ENCODE measurements at regions not wholly inside any gene's neighbourhood (a gene's known extent, or its start where the extent isn't known, plus 50 kb on each side); places are given as distances from the start of the nearest gene placed in this dataset.
A peak's percentile ranks its signal among the peaks of the same experiment; 100 is the strongest.

DNA sequence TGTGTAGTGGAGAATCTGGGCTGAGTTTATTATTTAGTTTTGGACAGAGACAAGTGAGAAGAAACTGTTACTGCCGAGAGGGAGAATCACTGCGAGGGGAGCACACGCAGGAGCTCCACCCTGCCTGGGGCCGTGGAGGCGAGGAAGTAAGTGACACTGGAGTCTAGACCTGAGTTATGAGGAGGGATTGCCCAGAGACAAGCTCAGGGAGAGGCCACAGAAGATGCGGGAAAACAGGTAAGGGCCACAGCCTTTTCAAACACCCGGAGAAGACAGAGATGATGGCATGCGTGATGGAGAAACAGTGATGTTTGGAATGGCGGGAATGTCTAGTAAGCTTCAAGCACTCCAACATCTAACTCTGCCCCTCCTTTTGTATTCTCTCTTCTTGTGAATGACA is 84.1 kb downstream of the TNFSF11 start:
- DNase-seq (ENCODE audit: insufficient read length, low spot score) = no peak
- TF ChIP-seq, protein P1, sequence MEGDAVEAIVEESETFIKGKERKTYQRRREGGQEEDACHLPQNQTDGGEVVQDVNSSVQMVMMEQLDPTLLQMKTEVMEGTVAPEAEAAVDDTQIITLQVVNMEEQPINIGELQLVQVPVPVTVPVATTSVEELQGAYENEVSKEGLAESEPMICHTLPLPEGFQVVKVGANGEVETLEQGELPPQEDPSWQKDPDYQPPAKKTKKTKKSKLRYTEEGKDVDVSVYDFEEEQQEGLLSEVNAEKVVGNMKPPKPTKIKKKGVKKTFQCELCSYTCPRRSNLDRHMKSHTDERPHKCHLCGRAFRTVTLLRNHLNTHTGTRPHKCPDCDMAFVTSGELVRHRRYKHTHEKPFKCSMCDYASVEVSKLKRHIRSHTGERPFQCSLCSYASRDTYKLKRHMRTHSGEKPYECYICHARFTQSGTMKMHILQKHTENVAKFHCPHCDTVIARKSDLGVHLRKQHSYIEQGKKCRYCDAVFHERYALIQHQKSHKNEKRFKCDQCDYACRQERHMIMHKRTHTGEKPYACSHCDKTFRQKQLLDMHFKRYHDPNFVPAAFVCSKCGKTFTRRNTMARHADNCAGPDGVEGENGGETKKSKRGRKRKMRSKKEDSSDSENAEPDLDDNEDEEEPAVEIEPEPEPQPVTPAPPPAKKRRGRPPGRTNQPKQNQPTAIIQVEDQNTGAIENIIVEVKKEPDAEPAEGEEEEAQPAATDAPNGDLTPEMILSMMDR (IDR thresholded peaks at IDR 0.05; ENCODE audit: insufficient read depth, missing control alignments) = no peak
- FAIRE-seq = no peak

DNA sequence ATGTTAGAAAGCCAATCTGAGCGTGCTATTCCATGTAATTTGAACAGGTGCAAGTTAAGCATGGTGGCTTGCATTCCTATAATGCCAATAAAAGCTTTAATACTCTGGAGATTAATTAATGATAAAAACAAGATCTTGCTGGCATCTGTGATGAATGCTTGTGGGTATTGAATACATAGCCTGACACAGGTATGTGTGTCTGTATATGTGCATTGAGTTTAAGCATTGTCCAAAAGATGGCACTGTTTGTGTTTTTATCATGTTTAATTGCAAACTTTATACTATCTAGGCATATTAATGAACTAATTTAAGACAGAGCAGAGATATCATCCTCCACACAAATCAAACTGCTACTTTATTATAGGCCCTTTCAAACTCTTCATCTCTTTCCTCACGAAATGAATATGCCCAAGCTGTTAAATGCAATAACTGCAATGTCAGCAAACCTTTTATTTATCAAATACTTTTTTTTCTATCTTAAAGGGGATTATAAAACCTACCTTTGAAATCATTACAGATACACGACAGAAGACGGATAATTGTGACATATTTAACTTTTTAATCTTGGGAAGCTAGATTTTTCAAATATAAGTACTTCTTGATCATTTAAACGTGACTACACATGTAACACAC is 86.5 kb downstream of the TNFSF11 start:
- DNase-seq (ENCODE audit: insufficient read length, low spot score) (no peak), FAIRE-seq (no peak)
- TF ChIP-seq, protein P1 (IDR thresholded peaks at IDR 0.05; ENCODE audit: insufficient read depth, missing control alignments) = peak; percentile 8

DNA sequence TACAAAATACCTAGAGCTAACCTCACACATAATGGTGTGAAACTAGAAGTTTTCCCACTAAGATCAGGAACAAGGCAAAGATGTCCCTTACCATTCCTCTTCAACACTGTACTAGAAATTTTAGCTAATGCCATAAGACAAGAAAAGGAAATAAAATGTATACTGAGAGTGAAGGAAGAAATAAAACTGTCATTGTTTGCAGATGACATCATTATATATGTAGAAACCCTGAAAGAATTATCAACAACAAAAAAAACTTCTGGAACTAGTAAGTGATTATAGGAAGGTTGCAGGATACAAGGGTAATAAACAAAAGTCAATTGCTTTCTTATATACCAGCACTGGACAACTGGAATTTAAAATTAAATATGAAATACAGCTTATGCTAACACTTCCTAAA is 93.7 kb downstream of the TNFSF11 start:
- DNase-seq (ENCODE audit: insufficient read length, low spot score) = no peak
- no peak for FAIRE-seq

GRCh38 chr13:42671502-42671901 is 97.5 kb downstream of the TNFSF11 start:
- FAIRE-seq = no peak
- TF ChIP-seq, protein P1 (IDR thresholded peaks at IDR 0.05; ENCODE audit: insufficient read depth, missing control alignments) = no peak
- DNase-seq (ENCODE audit: insufficient read length, low spot score) = no peak

More for the DNA sequence above, 93.7 kb downstream of the TNFSF11 start:
- TF ChIP-seq, protein P1 (IDR thresholded peaks at IDR 0.05; ENCODE audit: insufficient read depth, missing control alignments) = no peak

- TF ChIP-seq, protein P1 (IDR thresholded peaks at IDR 0.05; ENCODE audit: insufficient read depth, missing control alignments) = no peak
- DNase-seq (ENCODE audit: insufficient read length, low spot score) = no peak
- no peak for FAIRE-seq
These were observed 99.7 kb downstream of the TNFSF11 start for GRCh38 chr13:42673677-42674076.

DNA sequence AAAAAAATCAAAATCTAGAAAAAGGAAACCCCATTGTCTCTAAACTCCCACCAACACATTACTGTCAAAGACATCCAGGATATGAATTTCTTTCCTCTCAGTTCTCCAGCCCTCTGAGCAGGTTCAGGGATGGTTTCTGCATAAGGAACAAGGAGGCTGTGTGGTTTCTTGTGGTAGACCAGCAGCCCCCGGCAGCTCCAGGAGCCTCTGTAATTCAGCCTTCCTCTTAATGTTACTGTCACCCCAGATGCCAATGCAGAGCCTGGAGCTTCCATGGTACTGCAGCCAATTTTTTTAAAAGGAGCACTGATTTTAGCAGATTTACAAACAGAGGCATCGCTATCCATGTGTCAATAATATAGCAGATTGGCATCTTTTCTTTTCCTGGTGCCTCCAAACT is 100.6 kb upstream of the FAM216B start:
- FAIRE-seq (no peak), DNase-seq (ENCODE audit: insufficient read length, low spot score) (no peak)
- TF ChIP-seq, protein P1 (IDR thresholded peaks at IDR 0.05; ENCODE audit: insufficient read depth, missing control alignments) = no peak

GRCh38 chr13:42681326-42682100 is 99.9 kb upstream of the FAM216B start:
- TF ChIP-seq, protein P1 (IDR thresholded peaks at IDR 0.05; ENCODE audit: insufficient read depth, missing control alignments) = no peak
- no peak for FAIRE-seq
- DNase-seq (ENCODE audit: insufficient read length, low spot score) = no peak

All from D721Med (cell line).